ENCODE measurements at regions not wholly inside any gene's neighbourhood (a gene's known extent, or its start where the extent isn't known, plus 50 kb on each side); places are given as distances from the start of the nearest gene placed in this dataset.

- no peak for TF ChIP-seq CTCF (IDR thresholded peaks at IDR 0.05)
- TF ChIP-seq POLR2AphosphoS5 (IDR thresholded peaks at IDR 0.05), result no peak
- TF ChIP-seq POLR2A (IDR thresholded peaks at IDR 0.05), result no peak
Measured at GRCh38 chr1:87760155-87760554, 431.5 kb downstream of the LMO4 start.
